GM12892 (cell line): ENCODE measurements at regions not wholly inside any gene's neighbourhood (a gene's known extent, or its start where the extent isn't known, plus 50 kb on each side); places are given as distances from the start of the nearest gene placed in this dataset.
"Not testable (repeated sequence)": the region's sequence is repeated elsewhere in the genome, so short reads cannot be mapped to it uniquely, and the experiment has no call there.

Experiments used
- DNase-seq: peaks from one replicate; pipeline ENCODE4 v3.0.0; 2011; ENCODE audit not compliant: insufficient read length
- FAIRE-seq: peaks from 2 replicates; lab custom pipeline; 2011; peaks lifted over from hg19 to GRCh38; lab: Jason Lieb, UNC
- POLR2A ChIP-seq: IDR thresholded peaks from 2 replicates; pipeline ENCODE4 v1.6.1; 2011; ENCODE audit warnings: low read depth, low read length, control low read depth
- POLR2AphosphoS5 ChIP-seq: IDR thresholded peaks from 2 replicates; pipeline ENCODE4 v1.6.1; 2011; ENCODE audit warnings: low read depth, low read length, control low read depth
- TAF1 ChIP-seq: IDR thresholded peaks from 2 replicates; pipeline ENCODE4 v1.6.1; 2011; ENCODE audit warnings: low read depth, mild to moderate bottlenecking, control low read depth, low read length, borderline replicate concordance

DNA sequence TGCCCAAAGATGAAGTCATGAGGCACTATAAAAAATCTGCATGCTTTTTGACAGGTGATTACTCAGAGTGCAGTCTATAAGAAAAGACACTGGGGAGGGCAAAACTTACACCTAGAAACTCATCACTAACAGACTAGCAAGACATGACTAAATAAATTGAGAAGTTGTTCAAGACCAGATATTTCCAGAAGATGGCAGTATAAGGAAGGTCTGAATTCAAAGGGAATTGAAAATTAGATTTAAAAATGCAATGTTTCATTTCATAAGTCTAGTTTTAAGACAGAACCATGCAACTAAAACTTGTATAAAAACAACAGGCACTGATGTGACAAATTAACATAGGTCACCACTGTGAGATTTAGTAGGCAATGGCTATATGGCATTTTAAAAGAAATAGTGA lies 232.5 kb upstream of the POF1B start:
- DNase-seq (no peak), FAIRE-seq (no peak)
- TF ChIP-seq POLR2AphosphoS5 (no peak), TAF1 (no peak), POLR2A (no peak)

GRCh38 chrX:85592980-85593379 lies 213.5 kb upstream of the POF1B start:
- no peak for TF ChIP-seq POLR2AphosphoS5
- no peak for TF ChIP-seq TAF1
- TF ChIP-seq POLR2A: no peak
- FAIRE-seq (no peak), DNase-seq (no peak)

DNA sequence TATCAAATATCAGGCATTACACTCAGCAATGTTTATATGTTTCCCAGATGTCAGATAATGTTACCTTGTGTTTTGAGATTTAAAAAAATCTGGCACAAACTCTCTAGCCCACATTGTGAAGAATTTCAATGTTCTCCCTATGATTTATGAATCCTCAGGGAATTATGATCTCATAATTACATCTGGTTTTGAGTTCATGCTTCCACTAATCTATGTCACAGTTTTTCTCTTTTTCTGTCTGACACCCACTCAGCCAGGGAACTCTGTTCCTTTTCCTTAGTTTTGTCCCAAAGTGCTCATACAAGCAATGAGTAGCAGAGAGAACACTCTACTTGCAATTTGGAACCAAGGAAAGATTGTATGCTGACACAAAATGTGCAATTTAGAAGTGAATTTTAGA lies 212.1 kb upstream of the POF1B start:
- no peak for FAIRE-seq
- TF ChIP-seq POLR2A (no peak), POLR2AphosphoS5 (no peak), TAF1 (no peak)

GRCh38 chrX:85590638-85591037 lies 211.2 kb upstream of the POF1B start:
- TF ChIP-seq TAF1 (no peak), POLR2AphosphoS5 (no peak), POLR2A (no peak)
- FAIRE-seq: no peak
- DNase-seq: no peak

More for the DNA sequence above, 212.1 kb upstream of the POF1B start:
- no peak for DNase-seq

- FAIRE-seq (no peak), DNase-seq (no peak)
- TF ChIP-seq TAF1 (no peak), POLR2AphosphoS5 (no peak), POLR2A (no peak)
These were observed 194.3 kb upstream of the POF1B start for GRCh38 chrX:85573801-85574200.

DNA sequence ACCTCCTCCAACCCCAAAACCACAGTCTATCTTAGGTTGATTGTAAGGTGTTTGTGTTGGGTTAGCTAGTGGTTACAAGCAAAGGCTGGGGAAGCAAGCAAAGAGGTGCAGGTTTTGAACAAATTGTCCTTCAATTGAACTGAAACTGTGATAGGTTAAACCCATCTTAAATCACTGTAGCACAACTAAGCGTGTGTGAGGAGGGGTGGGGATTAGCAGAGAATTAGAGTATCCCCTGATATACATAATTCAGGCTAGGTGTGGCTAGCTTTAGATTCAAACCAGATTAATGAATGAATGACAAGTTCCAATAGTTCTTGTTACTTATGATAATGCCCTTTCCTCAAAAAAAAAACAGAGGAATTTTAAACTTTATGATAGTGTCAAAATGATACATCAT lies 191.0 kb upstream of the POF1B start:
- DNase-seq (no peak), FAIRE-seq (no peak)
- no peak for TF ChIP-seq TAF1

DNA sequence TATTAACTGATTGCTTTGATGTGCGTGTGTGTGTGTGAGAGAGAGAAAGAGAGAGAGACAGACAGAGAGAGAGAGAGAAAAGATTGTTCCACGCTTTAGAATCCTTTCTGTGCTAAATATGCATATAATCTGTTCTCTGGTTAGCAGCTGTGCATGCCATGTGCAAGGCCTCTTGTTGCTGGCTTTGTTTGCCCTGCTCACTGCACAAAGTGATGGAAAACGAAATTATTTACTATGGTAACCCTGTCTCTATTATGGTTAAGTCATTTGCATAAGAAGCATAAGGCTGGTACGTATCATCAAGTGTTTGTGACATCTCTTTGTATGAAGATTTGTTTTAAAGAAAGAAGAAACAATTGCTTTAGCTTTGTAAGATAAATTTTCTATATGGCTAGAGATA lies 190.2 kb upstream of the POF1B start:
- TF ChIP-seq POLR2A: no peak
- no peak for TF ChIP-seq POLR2AphosphoS5
- TF ChIP-seq TAF1: no peak
- DNase-seq (no peak), FAIRE-seq (no peak)

GRCh38 chrX:85569096-85569495 lies 189.6 kb upstream of the POF1B start:
- no peak for DNase-seq
- no peak for FAIRE-seq
- TF ChIP-seq POLR2AphosphoS5 (no peak), POLR2A (no peak), TAF1 (no peak)

DNA sequence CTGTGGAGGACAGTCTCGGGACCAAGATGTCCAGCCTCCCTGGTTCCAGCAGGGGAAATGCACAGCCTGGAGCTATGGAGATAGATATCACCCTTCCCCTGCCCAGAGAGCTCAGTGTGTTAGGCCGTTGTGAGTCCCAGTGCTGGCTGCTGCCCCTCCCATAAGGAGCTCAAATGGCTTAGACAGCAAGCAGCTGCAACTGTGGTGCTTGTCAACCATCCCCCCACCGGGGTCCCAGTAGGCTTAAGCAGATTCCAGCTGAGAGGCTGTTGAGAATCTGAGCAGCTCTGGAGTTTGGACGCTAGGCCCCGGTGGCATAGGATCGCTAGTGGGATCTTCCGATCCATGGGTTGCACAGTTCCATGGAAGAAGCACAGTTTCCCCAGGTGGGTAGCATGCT lies 181.8 kb upstream of the POF1B start:
- FAIRE-seq (no peak), DNase-seq (no peak)
- TF ChIP-seq POLR2AphosphoS5 (no peak), POLR2A (no peak), TAF1 (no peak)

GRCh38 chrX:85544609-85545008 lies 165.1 kb upstream of the POF1B start:
- DNase-seq (no peak), FAIRE-seq (no peak)
- TF ChIP-seq TAF1 (no peak), POLR2AphosphoS5 (no peak), POLR2A (no peak)

- no peak for FAIRE-seq
- DNase-seq: no peak
- TF ChIP-seq TAF1 (no peak), POLR2A (no peak), POLR2AphosphoS5 (no peak)
These were observed 164.4 kb upstream of the POF1B start for GRCh38 chrX:85543866-85544265.

GRCh38 chrX:85529141-85529540 lies 149.7 kb upstream of the POF1B start:
- FAIRE-seq, DNase-seq: not testable (repeated sequence)
